Naive B cell (primary cell): ENCODE measurements at regions not wholly inside any gene's neighbourhood (a gene's known extent, or its start where the extent isn't known, plus 50 kb on each side); places are given as distances from the start of the nearest gene placed in this dataset.
"Not testable (repeated sequence)": the region's sequence is repeated elsewhere in the genome, so short reads cannot be mapped to it uniquely, and the experiment has no call there.

Source experiments
- ATAC-seq, 2 donors: fragments of 150-1000 bp; cut with Tn5 transposase; 2 replicates each; pipeline ENCODE4 v1.10.0; 2021; ENCODE audit warnings: low read depth in 2 of 2, mild to moderate bottlenecking in 2 of 2, moderate library complexity in 2 of 2
- DNase-seq: peaks from one replicate; pipeline ENCODE4 v3.0.0; 2022
- H3K27ac Mint-ChIP-seq, 6 donors: one replicate each; pipeline ENCODE4 v1.8.0; 2020 to 2022; ENCODE audit warnings: mild to moderate bottlenecking in 6 of 6, mixed read lengths in 6 of 6, moderate library complexity in 5 of 6, inconsistent platforms in 2 of 6
- H3K27me3 Mint-ChIP-seq, 3 donors: one replicate each; pipeline ENCODE4 v1.8.0; 2021 to 2022; ENCODE audit warnings: mixed read lengths in 3 of 3, mild to moderate bottlenecking in 1 of 3
- H3K36me3 Mint-ChIP-seq, 2 donors: one replicate each; pipeline ENCODE4 v1.8.0; 2020 to 2022; ENCODE audit warnings: mixed read lengths in 2 of 2, inconsistent platforms in 1 of 2, mild to moderate bottlenecking in 1 of 2
- H3K4me1 Mint-ChIP-seq, 3 donors: one replicate each; pipeline ENCODE4 v1.8.0; 2020 to 2022; ENCODE audit warnings: mixed read lengths in 3 of 3, inconsistent platforms in 1 of 3, mild to moderate bottlenecking in 1 of 3, moderate library complexity in 1 of 3
- H3K4me3 Mint-ChIP-seq, 8 donors: one replicate each; pipeline ENCODE4 v1.8.0; 2020 to 2022; ENCODE audit warnings: mild to moderate bottlenecking in 8 of 8, mixed read lengths in 8 of 8, moderate library complexity in 8 of 8, inconsistent platforms in 2 of 8
- H3K9me3 Mint-ChIP-seq, 7 donors: one replicate each; pipeline ENCODE4 v1.8.0; 2020 to 2022; ENCODE audit warnings: mixed read lengths in 7 of 7, mild to moderate bottlenecking in 5 of 7, inconsistent platforms in 2 of 7, moderate library complexity in 1 of 7

GRCh38 chr1:83167634-83168033, 831.3 kb downstream of the TTLL7 start:
- H3K4me1 Mint-ChIP-seq, H3K9me3 Mint-ChIP-seq, H3K27me3 Mint-ChIP-seq, DNase-seq, ATAC-seq, H3K36me3 Mint-ChIP-seq, H3K4me3 Mint-ChIP-seq, H3K27ac Mint-ChIP-seq: not testable (repeated sequence)

- not testable (repeated sequence) for H3K27me3 Mint-ChIP-seq, H3K4me3 Mint-ChIP-seq, H3K9me3 Mint-ChIP-seq, H3K36me3 Mint-ChIP-seq, H3K4me1 Mint-ChIP-seq, DNase-seq, H3K27ac Mint-ChIP-seq, ATAC-seq
These were observed 835.0 kb downstream of the TTLL7 start for GRCh38 chr1:83163879-83164475.

- not testable (repeated sequence) for H3K36me3 Mint-ChIP-seq, H3K4me1 Mint-ChIP-seq, ATAC-seq, H3K27me3 Mint-ChIP-seq, H3K4me3 Mint-ChIP-seq, H3K9me3 Mint-ChIP-seq, DNase-seq, H3K27ac Mint-ChIP-seq
These were observed 840.0 kb downstream of the TTLL7 start for GRCh38 chr1:83158924-83159323.

GRCh38 chr1:83154306-83154705, 844.6 kb downstream of the TTLL7 start:
- H3K27ac Mint-ChIP-seq, H3K27me3 Mint-ChIP-seq, H3K4me1 Mint-ChIP-seq, DNase-seq, H3K36me3 Mint-ChIP-seq, ATAC-seq, H3K9me3 Mint-ChIP-seq, H3K4me3 Mint-ChIP-seq: not testable (repeated sequence)

GRCh38 chr1:83151167-83151898, 847.6 kb downstream of the TTLL7 start:
- ATAC-seq, H3K27me3 Mint-ChIP-seq, DNase-seq, H3K36me3 Mint-ChIP-seq, H3K9me3 Mint-ChIP-seq, H3K27ac Mint-ChIP-seq, H3K4me3 Mint-ChIP-seq, H3K4me1 Mint-ChIP-seq: not testable (repeated sequence)

- not testable (repeated sequence) for DNase-seq, ATAC-seq, H3K27ac Mint-ChIP-seq, H3K4me1 Mint-ChIP-seq, H3K9me3 Mint-ChIP-seq, H3K27me3 Mint-ChIP-seq, H3K36me3 Mint-ChIP-seq
- peak overlapping the region in 1 of 8 donors; percentile 6 for H3K4me3 Mint-ChIP-seq
These were observed 848.5 kb downstream of the TTLL7 start for GRCh38 chr1:83150479-83150878.

GRCh38 chr1:83145820-83146219, 853.1 kb downstream of the TTLL7 start:
- H3K27me3 Mint-ChIP-seq, result not testable (repeated sequence)
- peak in 1 of 2 donors; percentile 60 for ATAC-seq

GRCh38 chr1:83142802-83143201, 856.1 kb downstream of the TTLL7 start:
- H3K9me3 Mint-ChIP-seq, H3K4me3 Mint-ChIP-seq, H3K36me3 Mint-ChIP-seq, H3K27ac Mint-ChIP-seq, H3K27me3 Mint-ChIP-seq, DNase-seq, H3K4me1 Mint-ChIP-seq, ATAC-seq: not testable (repeated sequence)

More at GRCh38 chr1:83145820-83146219, 853.1 kb downstream of the TTLL7 start:
- H3K4me3 Mint-ChIP-seq, result peak overlapping the region in 1 of 8 donors; percentile 16
- not testable (repeated sequence) for H3K36me3 Mint-ChIP-seq, H3K9me3 Mint-ChIP-seq, H3K4me1 Mint-ChIP-seq, H3K27ac Mint-ChIP-seq, DNase-seq

GRCh38 chr1:83135524-83136157, 863.3 kb downstream of the TTLL7 start:
- H3K9me3 Mint-ChIP-seq, H3K36me3 Mint-ChIP-seq, H3K4me3 Mint-ChIP-seq, H3K27me3 Mint-ChIP-seq, ATAC-seq, DNase-seq, H3K4me1 Mint-ChIP-seq: not testable (repeated sequence)
- peak overlapping the region in 1 of 6 donors; percentile 6 for H3K27ac Mint-ChIP-seq

GRCh38 chr1:83134322-83135014, 864.5 kb downstream of the TTLL7 start:
- not testable (repeated sequence) for ATAC-seq, DNase-seq, H3K36me3 Mint-ChIP-seq, H3K9me3 Mint-ChIP-seq, H3K27me3 Mint-ChIP-seq, H3K4me3 Mint-ChIP-seq, H3K4me1 Mint-ChIP-seq
- peak overlapping the region in 1 of 6 donors; percentile 42 for H3K27ac Mint-ChIP-seq

GRCh38 chr1:83131692-83131955, 867.3 kb downstream of the TTLL7 start:
- Mint-ChIP-seq H3K9me3 (peaks cover 0 to 4% (median 0%) of the 10 kb centered on the region in 7 donors), H3K27me3 (no peaks in the 10 kb centered on the region), H3K4me3 (no peak overlapping the region), H3K4me1 (peaks cover 0 to 8% (median 0%) of the 10 kb centered on the region in 3 donors), H3K27ac (no peak overlapping the region), H3K36me3 (no peaks in the 10 kb centered on the region)
- ATAC-seq, result no peak
- DNase-seq, result no peak

GRCh38 chr1:83130886-83131691, 867.8 kb downstream of the TTLL7 start:
- H3K36me3 Mint-ChIP-seq, result no peaks in the 10 kb centered on the region
- no peak overlapping the region for H3K4me3 Mint-ChIP-seq
- peaks cover 0 to 8% (median 0%) of the 10 kb centered on the region in 3 donors for H3K4me1 Mint-ChIP-seq
- DNase-seq, result no peak
- no peak for ATAC-seq
- H3K27ac Mint-ChIP-seq, result no peak overlapping the region
- H3K27me3 Mint-ChIP-seq, result no peaks in the 10 kb centered on the region
- peaks cover 0 to 4% (median under 1%) of the 10 kb centered on the region in 7 donors for H3K9me3 Mint-ChIP-seq

GRCh38 chr1:83129107-83129506, 869.8 kb downstream of the TTLL7 start:
- H3K27ac Mint-ChIP-seq, result no peak overlapping the region
- H3K4me3 Mint-ChIP-seq, result no peak overlapping the region
- H3K27me3 Mint-ChIP-seq, result no peaks in the 10 kb centered on the region
- peaks cover 0 to 4% (median 0%) of the 10 kb centered on the region in 7 donors for H3K9me3 Mint-ChIP-seq
- peaks cover 0 to 8% (median 0%) of the 10 kb centered on the region in 3 donors for H3K4me1 Mint-ChIP-seq
- DNase-seq (no peak), ATAC-seq (no peak)
- H3K36me3 Mint-ChIP-seq, result no peaks in the 10 kb centered on the region
